ENCODE measurements at regions not wholly inside any gene's neighbourhood (a gene's known extent, or its start where the extent isn't known, plus 50 kb on each side); places are given as distances from the start of the nearest gene placed in this dataset.
A peak's percentile ranks its signal among the peaks of the same experiment; 100 is the strongest.

GRCh38 chr2:9770006-9770307 lies 73.3 kb upstream of the TAF1B start:
- Histone ChIP-seq H3K27ac (no peak overlapping the region), H3K9me3 (no peaks in the 10 kb centered on the region), H3K36me3 (no peaks in the 10 kb centered on the region), H3K4me3 (no peak overlapping the region), H3K4me1 (peaks cover 0 to 7% of the 10 kb centered on the region in 2 donors), H3K27me3 (no peaks in the 10 kb centered on the region)
- TF ChIP-seq POLR2A (IDR thresholded peaks at IDR 0.05), result no peak
- TF ChIP-seq CTCF (IDR thresholded peaks at IDR 0.05), result no peak
- no peak for DNase-seq
- intact Hi-C loops (cut with DNase I; ENCODE audit: low total_unique reads), result no loop called here

DNA sequence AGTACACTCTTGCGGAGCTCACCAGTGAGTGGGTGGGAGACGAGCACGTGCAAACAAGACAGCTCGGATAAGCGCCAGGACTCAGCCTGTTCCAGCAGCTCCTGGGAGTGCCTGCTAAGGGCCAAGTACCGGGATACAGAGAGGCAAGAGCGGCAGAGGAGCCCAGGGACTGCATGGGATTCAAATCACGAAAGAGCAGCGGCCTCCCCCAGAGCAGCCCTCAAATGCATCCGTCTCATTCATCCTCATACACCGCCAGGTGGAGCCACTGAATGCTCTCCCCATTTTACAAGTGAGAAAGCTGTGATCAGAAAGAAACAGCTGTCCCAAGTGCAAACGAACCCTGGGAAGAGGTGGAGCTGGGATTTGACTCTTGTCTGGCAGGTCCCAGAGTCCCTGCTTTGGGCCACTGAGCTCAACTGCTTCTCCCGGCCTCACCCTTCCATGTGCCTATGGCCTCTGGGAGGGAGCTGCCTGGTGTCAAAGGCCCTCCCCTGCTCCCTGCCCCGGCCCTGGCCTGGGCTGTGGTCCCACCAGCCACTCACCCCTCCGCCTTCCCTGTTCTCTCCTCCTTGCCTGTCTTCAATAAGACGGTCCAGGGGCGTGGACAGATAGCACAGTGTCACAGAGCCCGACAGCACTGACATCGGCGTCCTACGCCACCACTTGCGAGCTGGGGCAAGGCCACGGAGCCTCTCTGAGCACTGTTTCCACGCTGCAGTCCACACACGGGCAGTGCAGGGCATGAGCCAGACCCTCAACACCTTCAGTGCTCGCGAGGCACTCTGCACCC lies 72.8 kb upstream of the TAF1B start:
- intact Hi-C loops (cut with DNase I; ENCODE audit: low total_unique reads), result no loop called here
- Histone ChIP-seq H3K9me3 (no peaks in the 10 kb centered on the region), H3K27ac (peak overlapping the region; percentile 18 to 27), H3K4me3 (no peak overlapping the region), H3K4me1 (peaks cover 0 to 7% of the 10 kb centered on the region in 2 donors), H3K36me3 (no peaks in the 10 kb centered on the region), H3K27me3 (no peaks in the 10 kb centered on the region)
- peak; percentile 43 to 64 (median 50) for TF ChIP-seq CTCF (IDR thresholded peaks at IDR 0.05)
- TF ChIP-seq POLR2A (IDR thresholded peaks at IDR 0.05), result no peak
- DNase-seq, result peak; percentile 54 to 66

DNA sequence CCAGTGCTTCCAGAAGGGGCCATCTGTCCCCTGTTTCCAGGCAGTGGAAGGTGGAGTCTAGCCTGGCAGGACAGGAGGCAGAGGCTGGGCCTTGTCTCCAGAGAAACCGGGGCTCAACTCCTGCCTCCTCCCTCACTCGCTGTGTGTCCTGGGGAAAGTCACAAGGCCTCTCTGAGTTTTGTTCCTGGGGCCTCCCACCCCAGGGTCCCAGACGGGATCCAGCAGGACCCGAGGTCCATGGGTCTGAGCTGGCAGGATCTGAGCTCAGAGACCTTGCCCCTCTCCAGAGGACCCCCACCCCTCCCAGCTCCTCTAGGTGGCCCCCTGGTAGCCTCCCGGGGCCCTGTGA lies 72.2 kb upstream of the TAF1B start:
- Histone ChIP-seq H3K36me3 (no peaks in the 10 kb centered on the region), H3K4me1 (peaks cover 0 to 7% of the 10 kb centered on the region in 2 donors), H3K4me3 (no peak overlapping the region), H3K9me3 (no peaks in the 10 kb centered on the region), H3K27ac (peak overlapping the region; percentile 18 to 27), H3K27me3 (no peaks in the 10 kb centered on the region)
- TF ChIP-seq POLR2A (IDR thresholded peaks at IDR 0.05) (no peak), CTCF (IDR thresholded peaks at IDR 0.05) (no peak)
- no peak for DNase-seq
- intact Hi-C loops (cut with DNase I; ENCODE audit: low total_unique reads), result no loop called here

DNA sequence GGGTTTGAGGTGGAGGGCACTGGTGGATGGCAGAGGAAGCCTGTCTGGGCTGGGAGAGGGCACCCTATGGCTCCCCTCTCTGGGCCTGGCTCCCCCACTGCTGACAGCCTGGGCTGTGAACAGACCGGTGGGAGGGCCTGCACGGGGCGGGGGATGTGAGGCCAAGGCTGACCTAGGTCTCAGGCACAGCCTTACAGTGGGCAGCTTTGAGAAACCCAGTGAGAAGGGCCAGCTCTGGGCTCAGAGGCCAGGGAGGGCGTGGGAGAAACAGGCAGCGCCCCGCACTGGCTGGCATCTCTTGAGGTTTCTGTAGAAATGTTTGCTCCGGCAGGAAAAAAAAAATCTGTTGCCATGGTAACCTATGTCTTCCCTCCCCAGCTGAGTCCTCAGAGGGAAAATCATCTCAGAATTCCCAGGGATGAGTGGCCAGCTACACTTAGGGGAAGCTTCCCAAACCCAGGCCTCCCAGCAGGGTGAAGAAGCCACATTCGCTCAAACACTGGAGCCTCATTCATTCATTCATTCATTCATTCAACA lies 71.7 kb upstream of the TAF1B start:
- H3K36me3 ChIP-seq, result no peaks in the 10 kb centered on the region
- H3K4me3 ChIP-seq, result no peak overlapping the region
- intact Hi-C loops (cut with DNase I; ENCODE audit: low total_unique reads), result no loop called here
- H3K27ac ChIP-seq, result peak overlapping the region; percentile 18 to 27
- H3K27me3 ChIP-seq, result no peaks in the 10 kb centered on the region
- H3K4me1 ChIP-seq, result peaks cover 0 to 7% of the 10 kb centered on the region in 2 donors
- DNase-seq, result peak in 1 of 2 donors; percentile 33
- H3K9me3 ChIP-seq, result no peaks in the 10 kb centered on the region
- TF ChIP-seq POLR2A (IDR thresholded peaks at IDR 0.05), result no peak
- TF ChIP-seq CTCF (IDR thresholded peaks at IDR 0.05), result no peak

GRCh38 chr2:9772035-9772998 lies 71.0 kb upstream of the TAF1B start:
- Histone ChIP-seq H3K27me3 (no peaks in the 10 kb centered on the region), H3K36me3 (no peaks in the 10 kb centered on the region), H3K9me3 (no peaks in the 10 kb centered on the region), H3K4me3 (no peak overlapping the region), H3K4me1 (peaks cover 0 to 7% of the 10 kb centered on the region in 2 donors), H3K27ac (no peak overlapping the region)
- intact Hi-C loops (cut with DNase I; ENCODE audit: low total_unique reads), result no loop called here
- DNase-seq, result no peak
- TF ChIP-seq POLR2A (IDR thresholded peaks at IDR 0.05) (no peak), CTCF (IDR thresholded peaks at IDR 0.05) (no peak)
